HG03521 (cell line): ENCODE measurements at regions not wholly inside any gene's neighbourhood (a gene's known extent, or its start where the extent isn't known, plus 50 kb on each side); places are given as distances from the start of the nearest gene placed in this dataset.
"Not testable (repeated sequence)": the region's sequence is repeated elsewhere in the genome, so short reads cannot be mapped to it uniquely, and the experiment has no call there.

Experiments used
- ATAC-seq: cut with Tn5 transposase; IDR thresholded peaks from one replicate; pipeline ENCODE4 v1.9.1; 2021; ENCODE audit warnings: mild to moderate bottlenecking, moderate library complexity; ENCODE audit not compliant: unreplicated experiment

- no peak for ATAC-seq
Observed at GRCh38 chr2:58319481-58319880, 78.4 kb upstream of the FANCL start.

GRCh38 chr2:58318949-58319348 is 77.8 kb upstream of the FANCL start:
- ATAC-seq = not testable (repeated sequence)

GRCh38 chr2:58313926-58314325 is 72.8 kb upstream of the FANCL start:
- ATAC-seq = no peak

GRCh38 chr2:58308435-58308834 is 67.3 kb upstream of the FANCL start:
- no peak for ATAC-seq

- no peak for ATAC-seq
Observed at GRCh38 chr2:58304843-58305242, 63.7 kb upstream of the FANCL start.

GRCh38 chr2:58299123-58299522 is 58.0 kb upstream of the FANCL start:
- ATAC-seq = no peak

GRCh38 chr2:58293056-58293455 is 51.9 kb upstream of the FANCL start:
- ATAC-seq = no peak

- ATAC-seq = no peak
Observed at GRCh38 chr2:58291726-58292438, 50.8 kb upstream of the FANCL start.
